ENCODE measurements at regions not wholly inside any gene's neighbourhood (a gene's known extent, or its start where the extent isn't known, plus 50 kb on each side); places are given as distances from the start of the nearest gene placed in this dataset.

- TF ChIP-seq CTCF (IDR thresholded peaks at IDR 0.05; ENCODE audit: borderline replicate concordance, insufficient read depth, low read depth, low read length) = no peak
- no peak overlapping the region for H3K4me3 ChIP-seq (ENCODE audit: low read depth, low read length)
These were observed 175.5 kb upstream of the ADGRL3 start for GRCh38 chr4:61024610-61025009.

- no peak overlapping the region for H3K4me3 ChIP-seq (ENCODE audit: low read depth, low read length)
- TF ChIP-seq CTCF (IDR thresholded peaks at IDR 0.05; ENCODE audit: borderline replicate concordance, insufficient read depth, low read depth, low read length) = no peak
These were observed 172.2 kb upstream of the ADGRL3 start for GRCh38 chr4:61027939-61028338.

GRCh38 chr4:61036071-61036684, 163.9 kb upstream of the ADGRL3 start:
- no peak for TF ChIP-seq CTCF (IDR thresholded peaks at IDR 0.05; ENCODE audit: borderline replicate concordance, insufficient read depth, low read depth, low read length)

GRCh38 chr4:61041527-61041926, 158.6 kb upstream of the ADGRL3 start:
- no peak overlapping the region for H3K4me3 ChIP-seq (ENCODE audit: low read depth, low read length)
- no peak for TF ChIP-seq CTCF (IDR thresholded peaks at IDR 0.05; ENCODE audit: borderline replicate concordance, insufficient read depth, low read depth, low read length)

More at GRCh38 chr4:61036071-61036684, 163.9 kb upstream of the ADGRL3 start:
- no peak overlapping the region for H3K4me3 ChIP-seq (ENCODE audit: low read depth, low read length)

GRCh38 chr4:61044837-61045236, 155.3 kb upstream of the ADGRL3 start:
- no peak for TF ChIP-seq CTCF (IDR thresholded peaks at IDR 0.05; ENCODE audit: borderline replicate concordance, insufficient read depth, low read depth, low read length)
- H3K4me3 ChIP-seq (ENCODE audit: low read depth, low read length) = no peak overlapping the region

GRCh38 chr4:61049018-61049417, 151.1 kb upstream of the ADGRL3 start:
- H3K4me3 ChIP-seq (ENCODE audit: low read depth, low read length) = no peak overlapping the region
- TF ChIP-seq CTCF (IDR thresholded peaks at IDR 0.05; ENCODE audit: borderline replicate concordance, insufficient read depth, low read depth, low read length) = no peak

GRCh38 chr4:61067381-61067780, 132.7 kb upstream of the ADGRL3 start:
- TF ChIP-seq CTCF (IDR thresholded peaks at IDR 0.05; ENCODE audit: borderline replicate concordance, insufficient read depth, low read depth, low read length) = no peak
- H3K4me3 ChIP-seq (ENCODE audit: low read depth, low read length) = no peak overlapping the region
